Karpas-422 (cell line): ENCODE measurements at regions not wholly inside any gene's neighbourhood (a gene's known extent, or its start where the extent isn't known, plus 50 kb on each side); places are given as distances from the start of the nearest gene placed in this dataset. TPM values are rescaled to one million over a fixed set of nuclear protein-coding genes. Genes with fewer than 3 reads are reported as not detected.

Source experiments
- DNase-seq: peaks from one replicate; pipeline ENCODE4 v3.0.0-alpha.2; 2015
- H2AFZ ChIP-seq: fragments of 200-600 bp; sonication (generic); 2 replicates; pipeline ENCODE4 v1.6.1; 2014; ENCODE audit warnings: antibody characterized with exemption, low read length, mixed read lengths
- H3K27ac ChIP-seq: fragments of 200-600 bp; sonication (generic); 2 replicates; pipeline ENCODE4 v1.5.1; 2014; ENCODE audit warnings: mild to moderate bottlenecking, low read length, moderate library complexity
- H3K27me3 ChIP-seq: fragments of 200-600 bp; sonication (generic); 2 replicates; pipeline ENCODE4 v1.6.1; 2014; ENCODE audit warnings: low read length, mixed read lengths
- H3K36me3 ChIP-seq: fragments of 200-600 bp; sonication (generic); 2 replicates; pipeline ENCODE4 v1.6.1; 2014; ENCODE audit warnings: low read length, mixed read lengths; ENCODE audit not compliant: insufficient read depth
- H3K4me1 ChIP-seq: fragments of 200-600 bp; sonication (generic); 2 replicates; pipeline ENCODE4 v1.6.1; 2014; ENCODE audit warnings: mild to moderate bottlenecking, low read length, mixed read lengths
- H3K4me2 ChIP-seq: fragments of 200-600 bp; sonication (generic); 2 replicates; pipeline ENCODE4 v1.6.1; 2014; ENCODE audit warnings: low read length, low read depth, mild to moderate bottlenecking; ENCODE audit not compliant: poor library complexity, severe bottlenecking
- H3K4me3 ChIP-seq: fragments of 200-600 bp; sonication (generic); 2 replicates; pipeline ENCODE4 v1.5.1; 2014; ENCODE audit warnings: mild to moderate bottlenecking, antibody characterized with exemption, low read length, mixed read lengths
- H3K79me2 ChIP-seq: fragments of 200-600 bp; sonication (generic); 2 replicates; pipeline ENCODE4 v1.6.1; 2014; ENCODE audit warnings: mild to moderate bottlenecking, low read length, mixed read lengths
- H3K9ac ChIP-seq: fragments of 200-600 bp; sonication (generic); 2 replicates; pipeline ENCODE4 v1.6.0; 2014; ENCODE audit warnings: low read length
- H3K9me2 ChIP-seq: fragments of 200-600 bp; sonication (generic), shearing (Covaris generic); replicated peaks from 2 replicates; pipeline ENCODE4 v1.6.0; 2014; ENCODE audit warnings: mild to moderate bottlenecking, low read length, moderate library complexity; ENCODE audit not compliant: insufficient read depth
- H3K9me3 ChIP-seq: fragments of 300-700, 200-600 bp; sonication (generic); 2 replicates; pipeline ENCODE4 v1.6.1; 2014; ENCODE audit warnings: low read length, mixed read lengths
- H4K20me1 ChIP-seq: fragments of 200-600 bp; sonication (generic); 2 replicates; pipeline ENCODE4 v1.6.1; 2014; ENCODE audit warnings: mild to moderate bottlenecking, antibody characterized with exemption, low read length, low read depth; ENCODE audit not compliant: insufficient read depth
- small RNA-seq: library from RNA; depleted of rRNA; stranded (forward); fragments of <200 nt; gene quantifications from one replicate; pipeline ENCODE3, GENCODE V24; 2014

DNA sequence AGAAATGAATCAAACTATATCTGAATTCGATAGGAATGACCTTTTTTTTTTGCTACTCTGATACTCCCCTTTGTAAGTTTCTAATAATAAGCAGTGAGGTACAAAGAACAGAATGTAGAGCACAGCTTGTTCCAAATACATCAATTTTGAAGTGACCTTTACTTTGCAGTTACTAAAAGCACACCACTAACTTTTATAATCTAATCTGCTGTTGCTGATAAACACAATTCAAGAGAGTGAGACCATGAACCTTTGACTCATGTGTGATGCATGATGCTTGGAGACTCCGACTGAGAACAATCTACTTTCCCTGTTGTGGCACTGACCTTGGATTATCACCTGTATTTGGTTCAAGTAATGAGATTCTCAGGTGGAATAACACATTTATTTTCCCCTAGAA, 91.6 kb upstream of the GNPDA2 start:
- no peak overlapping the region for H3K27ac ChIP-seq
- no peak overlapping the region for H3K4me3 ChIP-seq
- H3K79me2 ChIP-seq = no peaks in the 10 kb centered on the region
- no peaks in the 10 kb centered on the region for H3K9me2 ChIP-seq
- H3K9ac ChIP-seq = no peak overlapping the region
- no peaks in the 10 kb centered on the region for H3K27me3 ChIP-seq
- H4K20me1 ChIP-seq = no peaks in the 10 kb centered on the region
- H2AFZ ChIP-seq = no peak overlapping the region
- no peak overlapping the region for H3K4me2 ChIP-seq
- H3K9me3 ChIP-seq = 0 out of 2 replicates have a peak, but pooled peaks cover 2% of the 10 kb centered on the region
- no peak for DNase-seq
- no peaks in the 10 kb centered on the region for H3K4me1 ChIP-seq
- no peaks in the 10 kb centered on the region for H3K36me3 ChIP-seq

DNA sequence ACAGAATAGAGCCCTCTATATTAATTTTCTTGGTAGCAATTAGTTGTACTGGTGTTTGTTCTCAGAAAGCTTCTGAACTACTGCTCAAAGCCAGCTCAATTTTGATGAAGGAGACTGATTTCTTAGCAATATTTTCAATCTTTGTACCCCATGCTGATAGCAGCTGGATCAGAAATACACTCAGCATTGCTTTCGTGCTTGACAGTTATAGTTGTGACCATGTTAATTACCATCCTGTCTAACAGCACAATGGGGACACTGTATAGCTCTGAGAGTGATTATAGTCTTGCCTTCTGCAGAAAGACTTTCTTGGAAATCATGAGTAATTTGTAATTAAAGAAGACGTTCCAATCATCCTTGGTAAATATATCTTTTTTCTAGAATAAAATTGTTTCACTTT, 79.7 kb upstream of the GNPDA2 start:
- Histone ChIP-seq H3K4me1 (no peaks in the 10 kb centered on the region), H3K36me3 (no peaks in the 10 kb centered on the region), H3K27ac (no peak overlapping the region), H2AFZ (no peak overlapping the region), H3K27me3 (no peaks in the 10 kb centered on the region), H3K9me3 (no peaks in the 10 kb centered on the region), H3K9ac (no peak overlapping the region), H3K9me2 (no peaks in the 10 kb centered on the region), H3K79me2 (no peaks in the 10 kb centered on the region), H3K4me2 (no peak overlapping the region), H4K20me1 (no peaks in the 10 kb centered on the region), H3K4me3 (no peak overlapping the region)
- no peak for DNase-seq

DNA sequence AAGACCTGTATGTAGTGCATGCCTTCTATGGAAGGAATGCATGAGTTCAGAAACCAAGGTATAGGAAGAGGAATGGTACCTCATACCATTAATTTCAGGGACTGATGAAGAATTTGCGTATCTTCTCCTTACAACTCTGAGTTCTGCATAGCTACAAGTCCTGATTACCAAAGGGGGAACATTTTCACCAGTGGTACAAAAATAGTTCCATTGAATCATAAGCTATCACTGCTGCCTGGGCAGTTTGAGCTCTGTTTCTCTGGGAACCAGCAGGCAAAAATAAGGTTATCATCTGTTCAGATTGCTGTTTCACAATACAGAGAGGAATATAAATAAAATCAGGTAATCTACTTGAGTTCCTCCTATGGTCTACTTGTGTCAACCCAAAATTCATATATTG, 77.9 kb upstream of the GNPDA2 start:
- Histone ChIP-seq H3K4me2 (no peak overlapping the region), H3K9me3 (no peaks in the 10 kb centered on the region), H3K27me3 (no peaks in the 10 kb centered on the region), H3K9ac (no peak overlapping the region), H3K36me3 (no peaks in the 10 kb centered on the region), H3K79me2 (no peaks in the 10 kb centered on the region), H4K20me1 (no peaks in the 10 kb centered on the region), H3K27ac (no peak overlapping the region), H2AFZ (no peak overlapping the region), H3K4me1 (no peaks in the 10 kb centered on the region), H3K9me2 (no peaks in the 10 kb centered on the region), H3K4me3 (no peak overlapping the region)
- DNase-seq = no peak

DNA sequence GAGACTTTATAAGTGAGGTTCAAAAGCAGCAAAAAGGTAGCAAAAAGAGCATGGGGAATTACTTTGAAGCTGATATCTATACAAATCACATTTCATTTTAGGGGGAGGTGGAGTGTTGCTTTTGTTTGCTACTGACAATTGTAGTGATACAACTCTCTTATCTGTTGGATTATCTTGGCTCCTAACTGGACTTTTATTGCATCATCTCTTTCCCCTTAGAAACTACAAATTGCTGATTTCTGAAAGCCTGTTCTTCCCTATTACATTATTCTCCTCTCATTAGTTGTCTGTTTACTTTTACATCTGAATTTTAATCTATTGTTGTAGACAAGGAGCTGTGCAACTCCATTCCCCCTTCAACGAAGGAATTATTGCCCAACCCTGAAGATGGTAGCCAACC, 75.0 kb upstream of the GNPDA2 start:
- no peak overlapping the region for H3K4me2 ChIP-seq
- H3K9ac ChIP-seq = no peak overlapping the region
- peaks cover 6% of the 10 kb centered on the region; the same call in 1 of the 2 replicates for H3K9me3 ChIP-seq
- no peaks in the 10 kb centered on the region for H3K36me3 ChIP-seq
- H4K20me1 ChIP-seq = no peaks in the 10 kb centered on the region
- no peak overlapping the region for H3K27ac ChIP-seq
- no peaks in the 10 kb centered on the region for H3K27me3 ChIP-seq
- H2AFZ ChIP-seq = no peak overlapping the region
- no peak overlapping the region for H3K4me3 ChIP-seq
- H3K79me2 ChIP-seq = no peaks in the 10 kb centered on the region
- H3K9me2 ChIP-seq = no peaks in the 10 kb centered on the region
- no peak for DNase-seq
- H3K4me1 ChIP-seq = no peaks in the 10 kb centered on the region

DNA sequence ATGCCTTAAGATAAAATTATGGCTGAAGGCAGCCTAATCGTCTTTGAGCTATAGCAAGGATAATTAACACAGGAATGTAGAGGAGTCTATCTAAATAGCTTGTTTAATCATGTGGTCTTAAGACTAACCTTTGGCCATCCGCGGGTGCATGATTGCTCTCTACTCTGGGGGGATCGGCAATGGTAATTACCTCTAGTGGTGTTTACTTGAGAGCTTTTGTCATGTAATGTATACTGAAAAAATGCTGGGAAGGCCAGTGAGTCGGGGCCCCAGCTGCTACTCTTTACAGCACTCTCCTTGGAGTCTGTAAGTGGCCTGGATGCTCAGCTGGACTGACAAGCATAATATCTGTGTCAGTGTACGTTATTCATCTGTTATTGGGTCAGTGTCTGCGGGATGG, 65.5 kb upstream of the GNPDA2 start:
- Histone ChIP-seq H2AFZ (no peak overlapping the region), H3K27ac (no peak overlapping the region), H3K4me2 (no peak overlapping the region), H3K36me3 (no peaks in the 10 kb centered on the region), H3K79me2 (no peaks in the 10 kb centered on the region), H3K4me1 (no peaks in the 10 kb centered on the region), H3K9me2 (no peaks in the 10 kb centered on the region), H4K20me1 (no peaks in the 10 kb centered on the region), H3K27me3 (no peaks in the 10 kb centered on the region), H3K9ac (no peak overlapping the region), H3K9me3 (no peaks in the 10 kb centered on the region; the same call in 1 of the 2 replicates), H3K4me3 (no peak overlapping the region)
- DNase-seq = no peak

DNA sequence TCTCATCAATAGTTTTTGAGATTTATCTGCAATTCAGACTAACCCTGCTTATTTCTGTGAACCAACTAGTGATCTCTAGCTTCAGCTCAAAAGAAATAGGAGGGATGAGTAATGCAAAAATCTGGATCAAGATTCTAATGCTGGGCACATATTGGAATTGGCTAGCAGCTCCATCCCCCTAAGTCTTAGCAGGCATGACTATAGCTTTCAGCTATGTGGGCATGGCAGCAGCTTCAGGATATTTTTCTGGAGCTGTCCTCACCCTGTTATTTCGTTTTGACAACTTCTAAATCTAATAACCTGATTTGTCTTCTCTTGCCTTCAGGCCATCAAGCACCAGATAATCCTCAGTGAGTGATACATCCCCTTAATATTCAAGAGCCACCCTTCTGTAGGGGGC, 50.8 kb upstream of the GNPDA2 start:
- H3K9me3 ChIP-seq = peaks cover 7% of the 10 kb centered on the region
- no peak overlapping the region for H2AFZ ChIP-seq
- H4K20me1 ChIP-seq = no peaks in the 10 kb centered on the region
- no peak for DNase-seq
- no peaks in the 10 kb centered on the region for H3K4me1 ChIP-seq
- H3K4me3 ChIP-seq = no peak overlapping the region
- no peak overlapping the region for H3K4me2 ChIP-seq
- no peak overlapping the region for H3K9ac ChIP-seq
- H3K79me2 ChIP-seq = no peaks in the 10 kb centered on the region
- no peaks in the 10 kb centered on the region for H3K36me3 ChIP-seq
- no peaks in the 10 kb centered on the region for H3K27me3 ChIP-seq
- no peaks in the 10 kb centered on the region for H3K9me2 ChIP-seq
- no peak overlapping the region for H3K27ac ChIP-seq

Small RNA genes lying in the stretch of these regions (small RNA-seq; reads per million reads assigned to genes)
- not detected for gene RNU6-931P
